Right atrium auricular region (tissue), 2 donors: ENCODE measurements at regions not wholly inside any gene's neighbourhood (a gene's known extent, or its start where the extent isn't known, plus 50 kb on each side); places are given as distances from the start of the nearest gene placed in this dataset.
"Not testable (repeated sequence)": the region's sequence is repeated elsewhere in the genome, so short reads cannot be mapped to it uniquely, and the experiment has no call there.

Experiments used
- DNase-seq: peaks from one replicate; pipeline ENCODE4 v3.0.0-alpha.2; 2019; ENCODE audit warnings: low spot score
- H3K27ac ChIP-seq, 2 donors: fragments of 200-600 bp; sonication (generic); 1 replicate in 1 of 2; 2 replicates in 1 of 2; pipeline ENCODE4 v1.5.1; 2016 to 2019
- H3K27me3 ChIP-seq, 2 donors: fragments of 200-600 bp; sonication (generic); one replicate each; pipeline versions ENCODE4 v1.5.1 to v1.6.0; 2017 to 2019
- H3K36me3 ChIP-seq: fragments of 200-600 bp; sonication (generic); one replicate; pipeline ENCODE4 v1.5.1; 2016
- H3K4me1 ChIP-seq, 2 donors: fragments of 200-600 bp; sonication (generic); one replicate each; pipeline versions ENCODE4 v1.5.1 to v1.6.0; 2017 to 2019
- H3K4me3 ChIP-seq, 2 donors: fragments of 200-600 bp; sonication (generic); 1 replicate in 1 of 2; 2 replicates in 1 of 2; pipeline ENCODE4 v1.5.1; 2017 to 2019; ENCODE audit warnings: mild to moderate bottlenecking in 1 of 2, moderate library complexity in 1 of 2
- H3K9me3 ChIP-seq, 2 donors: fragments of 200-600 bp; sonication (generic); one replicate each; pipeline ENCODE4 v1.5.1; 2019
- CTCF ChIP-seq, 2 donors: fragments of 200-600 bp; sonication (generic); IDR thresholded peaks; one replicate each; pipeline ENCODE4 v1.5.1; 2019; ENCODE audit warnings: antibody characterized with exemption in 2 of 2

- Histone ChIP-seq H3K27me3 (no peaks in the 10 kb centered on the region), H3K4me1 (peaks cover 0 to 10% of the 10 kb centered on the region in 2 donors), H3K4me3 (no peak overlapping the region), H3K27ac (no peak overlapping the region), H3K36me3 (no peaks in the 10 kb centered on the region), H3K9me3 (no peaks in the 10 kb centered on the region)
- DNase-seq, result no peak
- no peak for TF ChIP-seq CTCF (IDR thresholded peaks at IDR 0.05)
These were observed 827.7 kb downstream of the TNS3 start for GRCh38 chr7:46754140-46754720.

- TF ChIP-seq CTCF (IDR thresholded peaks at IDR 0.05), result no peak
- Histone ChIP-seq H3K27me3 (no peaks in the 10 kb centered on the region), H3K36me3 (no peaks in the 10 kb centered on the region), H3K4me1 (peaks cover 0 to 10% of the 10 kb centered on the region in 2 donors), H3K4me3 (no peak overlapping the region), H3K9me3 (no peaks in the 10 kb centered on the region), H3K27ac (no peak overlapping the region)
- DNase-seq, result no peak
These were observed 828.2 kb downstream of the TNS3 start for GRCh38 chr7:46753662-46754061.

- Histone ChIP-seq H3K9me3 (no peaks in the 10 kb centered on the region), H3K27ac (peak overlapping the region in 1 of 2 donors; percentile 20), H3K27me3 (no peaks in the 10 kb centered on the region), H3K4me1 (peaks cover 0 to 10% of the 10 kb centered on the region in 2 donors), H3K36me3 (no peaks in the 10 kb centered on the region), H3K4me3 (no peak overlapping the region)
- no peak for TF ChIP-seq CTCF (IDR thresholded peaks at IDR 0.05)
- no peak for DNase-seq
These were observed 829.0 kb downstream of the TNS3 start for GRCh38 chr7:46752881-46753366.

- H3K4me1 ChIP-seq, result peaks cover 0 to 10% of the 10 kb centered on the region in 2 donors
- H3K9me3 ChIP-seq, DNase-seq, H3K27ac ChIP-seq, H3K4me3 ChIP-seq, H3K27me3 ChIP-seq, H3K36me3 ChIP-seq: not testable (repeated sequence)
These were observed 829.8 kb downstream of the TNS3 start for GRCh38 chr7:46751927-46752723.

GRCh38 chr7:46751471-46751870 is 830.4 kb upstream of the IGFBP3 start:
- no peak overlapping the region for H3K4me3 ChIP-seq
- TF ChIP-seq CTCF (IDR thresholded peaks at IDR 0.05), result no peak
- no peak overlapping the region for H3K27ac ChIP-seq
- H3K4me1 ChIP-seq, result peaks cover 0 to 10% of the 10 kb centered on the region in 2 donors
- H3K27me3 ChIP-seq, result no peaks in the 10 kb centered on the region
- DNase-seq, result no peak
- H3K9me3 ChIP-seq, result no peaks in the 10 kb centered on the region
- H3K36me3 ChIP-seq, result no peaks in the 10 kb centered on the region

GRCh38 chr7:46750321-46750865 is 829.3 kb upstream of the IGFBP3 start:
- Histone ChIP-seq H3K36me3 (no peaks in the 10 kb centered on the region), H3K27me3 (no peaks in the 10 kb centered on the region), H3K4me3 (no peak overlapping the region), H3K27ac (no peak overlapping the region), H3K4me1 (peaks cover 0 to 10% of the 10 kb centered on the region in 2 donors), H3K9me3 (no peaks in the 10 kb centered on the region)
- DNase-seq, result no peak
- TF ChIP-seq CTCF (IDR thresholded peaks at IDR 0.05), result no peak
